M059J (cell line): ENCODE measurements at regions not wholly inside any gene's neighbourhood (a gene's known extent, or its start where the extent isn't known, plus 50 kb on each side); places are given as distances from the start of the nearest gene placed in this dataset.

Source experiments
- DNase-seq: peaks from one replicate; pipeline ENCODE4 v3.0.0-alpha.2; 2012; ENCODE audit warnings: low read depth

DNA sequence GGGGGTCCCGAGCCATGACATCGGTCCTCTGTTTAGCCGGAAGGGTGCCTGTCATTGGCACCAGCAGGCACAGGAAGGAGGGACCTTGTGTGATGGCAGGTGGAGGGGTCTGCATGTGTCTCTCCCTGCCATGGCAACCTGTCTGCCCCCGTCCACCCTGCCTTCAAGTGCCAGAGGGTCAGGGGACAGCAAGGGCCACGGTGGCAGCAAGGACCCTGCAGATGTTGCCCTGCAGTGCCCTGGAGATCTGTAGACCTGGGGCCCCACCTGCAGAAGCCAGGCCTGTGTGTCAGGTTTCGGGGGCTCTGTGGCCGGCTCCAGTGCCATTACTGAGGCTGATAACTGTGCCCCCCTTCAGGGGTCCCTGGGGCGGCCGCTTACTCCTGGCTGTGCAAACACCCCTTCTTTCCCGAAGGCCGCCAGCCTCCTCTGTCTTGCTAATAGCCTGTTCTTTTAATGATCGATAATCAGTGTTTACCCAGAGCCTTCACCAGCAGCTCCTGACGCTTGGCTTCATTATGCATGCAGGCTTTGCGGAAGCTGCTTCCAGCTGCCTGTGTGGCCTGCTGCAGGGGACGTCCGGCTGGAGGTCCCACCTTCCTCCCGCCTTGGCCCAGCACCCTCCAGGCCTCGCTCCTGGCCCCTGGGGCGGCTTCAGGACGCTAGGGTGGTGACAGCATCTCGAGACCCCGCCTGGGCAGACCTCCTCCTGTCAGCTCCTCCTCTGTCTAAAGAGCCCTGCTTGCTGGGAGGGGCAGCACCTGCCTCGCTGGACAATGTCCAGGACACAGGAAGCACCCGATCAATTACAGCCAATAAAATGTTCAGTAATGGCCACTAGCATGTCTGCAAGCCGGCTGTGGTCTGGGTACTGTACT lies 153.0 kb downstream of the KIF26A start:
- DNase-seq, result no peak

DNA sequence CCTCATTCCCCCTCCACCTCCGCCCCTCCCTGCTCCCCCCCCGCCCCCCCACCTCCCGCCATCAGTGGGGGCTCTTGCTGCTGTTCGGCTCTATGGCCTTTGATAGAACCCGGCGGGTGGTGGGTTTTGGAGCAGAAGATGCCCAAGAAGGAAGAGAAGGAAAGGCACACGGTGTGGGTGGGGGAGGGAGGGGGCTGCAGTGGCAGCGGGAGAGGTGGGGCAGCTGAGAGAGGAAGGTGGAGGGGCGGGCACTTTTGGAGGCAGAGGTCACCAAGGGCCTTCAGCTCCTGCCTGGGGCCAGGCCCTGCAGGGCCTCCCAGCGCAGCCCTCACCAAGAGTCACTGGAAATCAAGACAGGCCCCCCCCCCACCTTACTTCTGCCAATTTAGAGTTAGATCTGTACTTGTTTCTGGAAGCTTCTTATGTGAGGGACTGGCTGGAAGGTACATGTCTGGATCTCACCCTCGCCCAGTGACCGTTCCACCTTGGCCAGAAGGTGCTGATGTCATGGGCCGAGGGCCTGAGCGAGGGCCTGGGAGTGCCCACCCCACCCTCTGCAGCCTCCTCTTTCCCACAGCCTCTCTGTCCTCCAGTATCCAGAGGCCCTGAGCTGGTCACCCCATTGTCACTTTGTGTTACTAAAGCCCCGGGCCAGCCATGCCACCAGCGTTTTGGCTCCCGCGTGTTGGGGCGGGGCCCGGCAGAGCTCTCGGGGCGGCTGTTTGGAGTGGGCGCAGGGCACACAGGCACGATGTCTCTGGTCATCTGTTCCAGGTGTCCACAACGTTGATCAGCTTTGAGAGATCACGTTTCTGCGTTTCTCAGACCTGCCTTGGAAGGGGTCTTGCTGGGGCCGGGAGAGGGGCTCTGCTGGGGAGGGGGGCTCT lies 153.9 kb downstream of the KIF26A start:
- no peak for DNase-seq

DNA sequence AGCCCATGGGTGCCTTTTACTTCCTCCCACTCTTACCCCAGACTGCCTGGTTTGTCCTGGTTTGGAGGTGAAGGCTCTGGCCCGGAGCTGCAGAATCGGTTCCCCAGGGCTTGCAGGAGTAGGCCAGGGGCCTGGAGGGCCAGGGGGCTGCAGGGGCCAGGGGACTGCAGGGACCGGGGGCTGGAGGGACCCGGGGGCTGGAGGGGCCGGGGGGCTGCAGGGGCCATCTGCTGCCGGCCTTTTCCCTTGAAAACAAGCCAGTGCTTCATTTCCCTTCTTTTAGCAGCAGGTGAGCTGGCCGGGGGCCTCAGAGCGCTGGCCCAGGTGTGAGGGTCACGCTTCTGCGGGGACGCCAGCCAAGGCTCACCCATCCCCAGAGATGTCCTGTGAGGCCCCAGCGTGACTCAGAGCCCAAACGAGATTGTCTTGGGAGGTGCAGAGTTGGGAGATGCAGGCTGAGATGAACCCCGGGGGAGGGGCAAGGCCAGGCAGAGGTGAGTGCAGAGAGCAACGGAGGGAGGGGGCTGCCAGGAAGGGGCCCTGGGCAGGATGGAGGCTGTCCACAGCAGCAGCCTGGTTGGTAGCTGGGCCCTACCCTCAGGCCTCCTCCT lies 154.9 kb downstream of the KIF26A start:
- DNase-seq, result no peak

DNA sequence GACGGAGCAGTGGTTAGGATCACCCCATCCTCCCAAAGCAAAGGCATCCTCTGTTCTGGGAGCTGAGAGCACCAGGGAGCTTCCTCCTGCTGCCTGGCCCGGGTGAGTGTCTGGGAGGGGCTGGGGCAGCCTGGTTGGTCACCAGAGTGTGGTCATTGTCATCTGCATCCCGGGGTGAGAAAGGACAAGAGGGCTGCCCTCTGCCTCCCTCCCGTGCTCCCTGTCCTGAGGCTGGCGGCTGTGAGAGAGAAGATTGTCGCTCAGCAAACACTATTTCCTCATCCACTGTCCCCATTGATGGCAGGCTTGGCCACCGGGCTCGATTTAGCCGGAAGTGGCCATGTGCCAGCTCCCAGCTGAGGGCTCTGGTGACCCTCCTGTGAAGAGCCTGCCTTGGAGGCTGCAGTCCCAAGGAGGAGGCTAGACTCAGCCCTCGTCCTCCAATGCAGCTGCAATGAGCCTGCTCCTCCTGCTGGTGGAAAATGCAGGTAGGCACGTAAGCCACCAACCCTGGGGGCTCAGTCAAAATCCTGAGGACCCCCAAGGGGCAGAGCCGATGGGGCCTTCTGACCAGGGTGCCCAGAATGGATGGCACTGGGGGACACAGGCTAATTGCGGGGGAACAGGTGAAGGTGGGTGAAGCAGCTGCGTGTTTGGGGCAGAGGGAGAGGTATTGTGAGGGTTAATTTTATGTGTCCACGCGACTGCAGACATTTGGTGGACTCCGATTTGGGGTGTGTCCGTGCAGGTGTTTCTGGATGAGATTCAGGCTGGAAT lies 155.7 kb downstream of the KIF26A start:
- DNase-seq, result no peak

DNA sequence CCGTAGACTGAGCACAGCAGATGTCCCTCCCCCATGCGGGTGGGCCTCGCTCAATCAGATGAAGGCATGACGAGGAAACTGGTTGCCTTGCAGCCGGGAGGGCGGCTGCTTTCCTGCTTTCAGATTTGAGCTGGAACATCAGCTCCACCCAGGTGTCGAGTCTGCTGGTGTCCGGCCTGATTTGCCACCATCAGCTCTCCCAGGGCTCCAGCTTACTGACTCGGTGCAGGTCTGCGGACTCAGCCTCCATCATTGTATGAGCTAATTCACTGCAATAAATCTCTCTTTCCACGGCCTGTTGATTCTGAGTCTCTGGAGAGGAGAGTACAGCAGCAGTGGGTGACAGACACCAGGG lies 156.2 kb downstream of the KIF26A start:
- no peak for DNase-seq

DNA sequence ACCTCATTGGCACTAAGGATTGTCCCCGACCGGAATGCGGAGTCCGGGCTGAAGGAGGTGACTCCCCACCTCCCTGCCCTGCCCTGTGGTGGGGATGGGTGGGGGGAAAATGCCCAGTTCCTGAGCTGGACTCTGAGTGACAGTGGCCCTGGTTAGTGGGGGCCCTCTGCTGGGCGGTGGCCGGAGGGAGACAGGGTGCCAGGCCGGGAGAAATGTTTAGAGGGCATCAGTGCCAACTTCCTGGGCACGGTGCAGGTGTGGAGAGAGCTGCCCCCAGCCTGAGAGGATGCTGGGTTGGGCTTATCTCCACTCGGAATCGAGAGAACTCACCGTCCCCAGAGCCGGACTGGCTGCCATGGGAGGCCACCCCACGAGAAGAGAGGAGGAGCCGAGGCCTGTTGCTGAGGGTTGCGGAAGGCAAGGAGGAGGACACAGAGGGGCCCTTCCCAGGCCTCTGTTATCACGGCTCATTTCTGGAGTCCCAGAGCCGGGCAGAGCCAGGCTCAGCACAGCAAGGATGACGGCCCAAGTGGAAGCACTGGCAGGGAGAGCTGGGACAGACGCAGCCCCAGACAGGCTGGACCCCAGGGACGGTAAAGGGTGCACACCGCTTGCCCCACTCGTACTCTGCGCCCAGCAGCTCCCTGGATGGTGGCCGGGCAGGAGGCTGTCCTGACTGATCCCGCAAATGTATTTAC lies 156.7 kb downstream of the KIF26A start:
- no peak for DNase-seq

DNA sequence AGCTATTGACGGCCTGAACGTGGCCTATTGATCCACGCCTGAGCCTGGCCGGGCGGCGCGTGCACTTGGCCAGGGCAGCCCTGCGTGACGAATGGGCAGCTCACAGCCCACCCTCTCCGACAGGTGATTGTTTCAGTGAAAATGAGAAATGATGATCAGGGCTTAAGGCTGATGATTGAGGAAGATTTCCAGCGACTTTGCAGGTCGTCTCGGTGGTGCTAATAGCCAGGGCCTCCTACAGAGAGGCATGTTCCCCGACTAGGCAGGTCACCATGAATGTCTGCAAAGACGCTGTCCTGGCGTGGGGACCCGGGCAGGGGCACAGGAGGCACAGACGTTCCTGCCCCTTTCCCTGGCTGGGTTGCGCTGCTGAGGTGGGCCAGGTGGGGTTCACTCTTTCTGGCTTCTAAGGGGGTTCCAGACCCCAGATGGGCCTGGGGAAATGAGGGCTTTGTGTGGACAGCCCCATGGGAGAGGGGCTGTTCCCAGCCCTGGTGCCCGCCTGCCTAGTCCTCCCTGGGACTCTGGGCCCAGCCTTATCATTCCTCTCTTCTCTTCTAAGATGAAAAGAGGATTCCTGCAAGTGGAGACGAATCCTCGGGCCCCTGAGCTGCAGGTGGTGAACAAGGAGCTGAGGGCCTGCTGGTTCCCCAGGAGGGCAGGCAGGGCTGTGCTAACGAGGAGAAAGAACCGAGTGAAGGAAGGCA lies 157.4 kb downstream of the KIF26A start:
- DNase-seq, result no peak

DNA sequence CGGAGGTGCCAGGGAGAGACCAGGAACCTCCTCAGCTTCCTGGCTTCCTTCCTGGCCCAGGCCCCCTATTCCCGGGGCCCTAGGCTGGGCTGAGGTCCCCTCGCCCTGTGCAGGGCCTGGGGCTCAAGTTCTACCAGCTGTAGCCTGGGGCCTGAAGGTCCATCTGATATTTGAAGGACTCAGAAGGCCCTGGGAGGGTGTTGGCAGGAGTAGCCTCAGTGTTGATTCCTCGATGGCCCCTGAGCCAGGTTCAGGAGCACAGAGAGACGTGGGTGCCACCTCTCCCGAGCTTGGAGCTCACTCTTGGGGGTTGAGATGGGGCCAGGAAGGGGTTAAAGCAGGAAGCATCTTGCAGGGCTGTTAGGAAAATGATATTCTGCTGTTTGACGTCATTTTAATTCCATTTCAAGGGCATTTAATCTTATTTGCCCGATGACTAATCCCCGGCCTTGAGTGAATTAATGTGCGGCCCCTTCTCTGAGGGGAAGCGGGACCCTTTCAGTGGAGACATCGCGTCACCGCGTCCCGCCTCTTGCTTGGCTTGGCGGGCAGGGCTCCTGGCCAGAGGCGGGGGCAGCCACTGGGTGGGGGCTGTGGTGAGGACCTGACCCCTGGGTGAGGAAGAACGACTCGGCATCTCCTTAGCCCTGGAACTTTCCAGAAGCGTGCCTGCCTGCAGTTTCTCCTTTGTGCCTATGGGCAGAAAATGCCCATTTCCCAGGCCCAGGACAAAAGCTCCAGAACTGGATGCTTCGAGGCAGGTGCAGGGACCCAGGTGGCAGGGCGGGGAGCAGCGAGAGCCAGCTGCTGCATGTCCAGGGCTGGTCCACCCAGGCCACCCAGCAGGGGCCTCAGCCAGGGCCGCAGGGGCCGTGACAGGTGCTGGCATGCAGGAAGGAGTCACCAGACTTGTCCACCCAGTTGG lies 158.3 kb downstream of the KIF26A start:
- DNase-seq, result no peak

DNA sequence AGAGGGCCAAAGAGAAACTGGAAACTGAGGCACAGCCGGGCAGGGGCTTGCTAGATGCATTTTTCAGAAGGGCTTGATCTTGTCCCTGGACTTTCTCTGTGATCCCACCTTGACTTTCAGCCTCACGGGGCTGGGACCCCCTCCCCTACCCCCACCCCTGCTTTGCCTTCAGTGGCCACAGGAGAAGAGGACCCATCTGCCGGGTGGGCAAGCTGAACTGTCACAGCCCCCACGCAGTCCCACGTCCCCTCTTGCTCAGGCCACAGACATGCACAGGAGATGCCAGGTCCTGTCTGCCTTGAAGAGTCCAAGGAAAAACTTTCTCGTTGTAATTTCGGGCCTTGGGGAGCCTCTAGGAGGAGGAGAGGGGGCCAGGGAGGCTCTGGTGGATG lies 158.9 kb downstream of the KIF26A start:
- no peak for DNase-seq

DNA sequence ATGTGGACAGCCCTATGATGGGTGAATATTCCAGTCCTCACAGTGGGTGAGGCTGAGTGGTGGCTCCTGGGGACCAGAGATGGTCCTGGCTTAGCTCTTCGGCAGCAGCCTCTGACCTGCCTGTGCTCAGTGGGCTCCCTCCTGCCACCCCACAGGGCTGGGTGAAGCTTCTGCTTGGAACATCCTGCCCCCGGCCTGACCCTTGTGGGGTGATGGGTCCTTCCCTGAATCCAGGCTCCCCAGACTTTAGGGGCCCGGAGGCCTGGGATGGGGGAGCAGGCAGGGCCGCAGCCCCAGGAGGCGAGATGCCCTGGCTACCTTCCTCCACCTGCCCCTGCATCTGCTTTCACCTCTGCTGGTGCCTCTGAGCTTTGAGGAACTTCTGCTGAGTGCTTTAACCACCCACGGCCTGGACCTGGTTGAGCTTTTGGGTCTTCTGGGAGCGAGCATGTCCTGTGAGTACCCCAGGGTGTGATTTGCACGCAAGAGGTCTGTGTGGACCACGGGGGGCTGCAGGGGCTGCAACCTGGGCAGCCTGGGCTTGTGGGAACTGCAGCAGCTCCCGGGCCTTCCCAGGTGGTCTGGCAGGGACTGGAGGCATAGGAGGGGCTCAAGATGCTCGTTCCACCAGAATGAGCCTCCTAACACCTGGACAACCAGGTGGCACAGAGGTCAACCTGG lies 159.5 kb downstream of the KIF26A start:
- no peak for DNase-seq

DNA sequence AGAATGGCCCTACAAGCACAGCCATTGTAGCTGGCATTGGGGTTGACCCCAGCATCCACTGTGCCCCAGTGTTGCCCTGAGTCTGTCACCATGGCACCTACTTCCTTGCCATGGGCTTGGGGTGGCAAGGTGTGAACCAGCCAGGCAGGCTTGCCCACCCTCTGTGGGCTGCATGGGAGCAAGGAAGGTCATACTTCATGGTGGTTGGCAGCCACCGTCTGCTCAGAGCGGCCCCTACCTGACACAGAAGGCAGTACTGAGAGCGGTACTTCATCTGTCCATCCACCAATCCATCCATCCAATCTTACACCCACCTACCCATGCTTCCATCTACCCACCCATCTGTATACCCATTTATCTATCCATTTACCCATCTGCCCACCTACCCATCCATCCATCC lies 160.1 kb downstream of the KIF26A start:
- no peak for DNase-seq

DNA sequence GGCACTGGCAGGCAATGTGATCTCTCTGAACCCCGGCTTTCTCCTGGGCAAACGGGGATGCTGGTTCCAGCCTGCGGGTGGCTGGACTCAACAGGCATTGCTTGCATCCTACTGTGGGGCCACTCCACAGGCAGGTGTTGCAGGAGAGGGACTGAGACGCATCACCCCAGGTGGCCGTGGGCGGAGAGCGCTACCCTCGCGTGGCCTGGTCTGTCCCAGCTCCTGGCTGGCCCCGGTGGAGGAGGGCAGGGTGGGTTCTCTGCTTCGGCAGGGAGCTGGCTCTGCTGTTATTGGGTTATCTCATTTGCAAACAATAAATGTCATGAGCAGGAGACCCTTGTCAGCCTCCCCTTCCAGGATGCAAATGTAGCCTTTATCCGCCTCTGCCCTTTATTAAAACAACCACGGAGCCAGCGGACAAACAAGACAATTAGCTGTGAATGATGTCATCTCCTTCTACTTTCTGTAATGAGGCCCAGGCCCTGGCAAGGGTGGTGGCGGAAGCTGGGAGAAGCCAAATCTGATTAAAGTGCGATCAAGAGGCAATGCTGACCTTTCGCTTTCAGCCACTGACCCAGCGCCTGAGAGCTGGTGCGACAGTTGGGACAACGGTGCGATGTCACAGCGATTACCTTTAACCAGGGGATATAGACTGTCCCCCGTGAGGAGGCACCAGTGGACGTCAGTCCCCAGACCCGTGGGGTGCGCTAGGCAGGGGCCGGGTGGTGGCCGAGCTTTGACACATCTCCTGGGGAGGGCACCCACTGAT lies 161.8 kb downstream of the KIF26A start:
- DNase-seq, result no peak

DNA sequence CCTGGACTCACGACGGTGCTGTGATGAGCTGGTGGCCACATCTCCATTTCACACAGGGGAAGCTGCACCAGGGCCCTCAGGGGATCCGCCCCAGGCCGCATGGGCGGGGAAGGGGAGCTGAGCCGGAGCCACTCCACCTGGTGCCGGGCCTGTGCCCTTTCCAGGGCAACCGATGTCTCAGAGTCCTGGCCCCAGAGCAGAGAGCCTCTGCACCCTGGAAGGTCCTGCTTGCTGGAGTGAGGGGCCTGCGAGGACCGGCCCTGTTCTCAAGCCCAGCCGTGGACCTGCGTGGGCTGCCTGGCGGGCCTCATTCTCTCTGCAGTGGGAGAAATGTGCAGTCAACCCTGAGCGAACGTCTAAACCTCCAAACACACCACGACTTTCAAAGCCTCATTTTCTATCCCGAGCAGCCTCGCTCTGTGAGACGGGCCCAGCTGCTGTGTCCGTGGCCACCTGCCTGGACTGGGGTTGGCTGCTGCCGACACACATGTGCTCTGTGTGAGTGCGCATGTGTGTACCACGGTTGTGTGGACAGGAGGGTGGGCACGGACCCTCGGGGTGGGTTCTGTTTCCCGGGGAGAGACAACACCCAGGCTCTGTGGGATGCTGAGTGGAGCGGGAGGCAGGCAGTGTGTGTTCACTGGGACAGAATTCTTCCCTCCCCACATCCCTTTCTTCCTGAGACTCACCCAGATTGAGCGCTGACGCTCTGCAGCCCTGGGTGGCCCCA lies 163.5 kb downstream of the KIF26A start:
- DNase-seq, result no peak

DNA sequence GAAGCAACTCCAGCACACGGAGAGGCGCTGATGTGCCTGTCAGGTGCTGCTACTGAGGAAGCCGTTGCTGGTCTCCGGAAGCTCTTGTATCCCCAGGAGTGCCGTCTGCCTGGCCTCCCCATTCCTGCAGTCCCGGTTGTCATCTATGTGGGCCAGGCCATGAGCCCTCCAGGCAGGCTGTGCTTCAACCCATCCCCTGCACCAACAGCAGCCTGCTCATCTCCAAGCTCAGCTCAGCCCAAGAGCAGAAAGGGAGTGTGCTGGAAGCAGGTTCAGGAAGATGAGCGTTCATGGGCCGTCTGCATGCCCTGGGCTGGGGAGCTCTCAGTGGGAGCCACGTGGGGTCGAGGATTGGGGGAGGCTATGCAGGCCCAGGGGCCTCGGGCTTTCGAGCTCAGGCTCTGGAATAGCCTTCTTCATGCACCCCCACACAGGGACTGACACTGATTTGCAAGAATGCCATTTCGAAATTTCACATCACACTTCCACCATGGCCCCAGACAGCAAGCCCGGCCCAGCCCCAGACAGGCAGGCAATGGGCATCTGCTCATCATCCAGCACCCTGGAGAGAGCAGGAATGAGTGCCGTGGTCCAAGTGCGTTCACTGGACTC lies 164.5 kb downstream of the KIF26A start:
- DNase-seq, result no peak

DNA sequence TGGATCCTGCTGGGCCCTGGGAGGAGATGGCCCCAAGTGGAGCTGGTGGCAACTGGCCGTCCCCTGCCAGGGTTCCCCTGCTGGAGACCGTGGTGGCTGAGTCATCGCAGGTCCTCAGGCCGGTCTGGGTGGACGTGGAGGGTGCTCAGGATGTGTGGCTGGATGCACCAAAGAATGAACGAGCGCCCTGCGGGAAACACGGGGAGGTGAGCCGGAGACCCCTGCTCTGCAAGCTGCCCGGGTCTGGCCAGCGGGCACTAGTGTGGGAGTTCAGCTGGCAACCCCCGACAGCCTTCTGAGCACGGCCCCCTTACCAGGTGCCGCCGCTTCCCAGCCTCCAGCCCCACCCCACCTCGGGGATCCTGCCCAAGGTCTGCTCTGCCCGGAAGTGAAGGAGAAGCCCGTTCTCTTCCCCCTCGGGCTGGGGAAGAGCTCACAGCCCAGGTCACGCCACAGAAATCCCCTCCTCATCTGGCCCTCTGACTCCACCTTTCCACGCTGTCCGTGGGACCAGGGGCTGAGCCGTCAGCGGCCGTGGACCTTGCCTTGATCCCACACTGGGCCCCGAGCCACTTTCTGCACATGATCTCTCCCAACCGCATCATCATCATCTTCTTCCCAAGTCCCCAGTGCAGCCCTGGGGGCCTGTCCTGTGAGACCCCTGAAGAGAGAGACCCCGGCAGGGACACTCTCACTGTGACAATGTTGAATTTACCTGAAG lies 165.5 kb downstream of the KIF26A start:
- no peak for DNase-seq
